Neural crest cell (in vitro differentiated cells): ENCODE measurements at regions not wholly inside any gene's neighbourhood (a gene's known extent, or its start where the extent isn't known, plus 50 kb on each side); places are given as distances from the start of the nearest gene placed in this dataset.
"Not testable (repeated sequence)": the region's sequence is repeated elsewhere in the genome, so short reads cannot be mapped to it uniquely, and the experiment has no call there.

ENCODE experiments used
- DNase-seq: peaks from one replicate; pipeline ENCODE4 v3.0.0; 2021; ENCODE audit warnings: low read depth, mixed read lengths, low spot score
- H3K27ac Mint-ChIP-seq: one replicate; pipeline ENCODE4 v1.8.0; 2021; ENCODE audit warnings: mild to moderate bottlenecking, mixed read lengths; ENCODE audit not compliant: unreplicated experiment
- H3K27me3 Mint-ChIP-seq: 2 replicates; pipeline ENCODE4 v1.8.0; 2021; ENCODE audit warnings: low read depth, mild to moderate bottlenecking, mixed read lengths
- H3K36me3 Mint-ChIP-seq: 2 replicates; pipeline ENCODE4 v1.8.0; 2021; ENCODE audit warnings: low read depth, mild to moderate bottlenecking, mixed read lengths
- H3K4me1 Mint-ChIP-seq: 2 replicates; pipeline ENCODE4 v1.8.0; 2021; ENCODE audit warnings: mixed read lengths
- H3K4me3 Mint-ChIP-seq: one replicate; pipeline ENCODE4 v1.8.0; 2021; ENCODE audit warnings: mild to moderate bottlenecking, mixed read lengths
- H3K9me3 Mint-ChIP-seq: 2 replicates; pipeline ENCODE4 v1.8.0; 2021; ENCODE audit warnings: mixed read lengths
- CTCF ChIP-seq: fragments of 200-600 bp; sonication (generic); conservative IDR thresholded peaks from 2 replicates; pipeline ENCODE4 v1.5.0; 2021; ENCODE audit warnings: antibody characterized with exemption, mild to moderate bottlenecking

DNA sequence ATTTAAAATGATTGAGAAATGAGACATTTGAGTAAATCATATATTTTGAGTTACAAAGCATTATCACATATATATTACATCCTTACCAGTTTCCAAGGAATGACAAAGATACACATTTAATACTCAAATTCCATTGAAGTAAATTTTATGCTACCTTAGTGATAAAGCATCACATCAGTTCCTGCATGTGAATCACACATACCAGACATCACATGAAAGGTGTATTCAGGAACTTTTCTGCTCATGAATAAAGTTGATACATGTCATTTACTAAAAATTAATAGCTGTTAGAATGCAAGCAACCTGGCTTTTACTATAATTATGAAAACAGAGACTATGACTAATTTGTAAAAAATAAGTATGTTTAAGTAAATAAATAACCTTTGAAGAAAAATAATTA lies 548.8 kb upstream of the SLC39A10 start:
- no peaks in the 10 kb centered on the region for H3K36me3 Mint-ChIP-seq
- H3K4me3 Mint-ChIP-seq = no peak overlapping the region
- DNase-seq = no peak
- no peak overlapping the region for H3K27ac Mint-ChIP-seq
- TF ChIP-seq CTCF = no peak
- peaks cover 10% of the 10 kb centered on the region for H3K9me3 Mint-ChIP-seq
- no peaks in the 10 kb centered on the region for H3K4me1 Mint-ChIP-seq
- H3K27me3 Mint-ChIP-seq = no peaks in the 10 kb centered on the region

DNA sequence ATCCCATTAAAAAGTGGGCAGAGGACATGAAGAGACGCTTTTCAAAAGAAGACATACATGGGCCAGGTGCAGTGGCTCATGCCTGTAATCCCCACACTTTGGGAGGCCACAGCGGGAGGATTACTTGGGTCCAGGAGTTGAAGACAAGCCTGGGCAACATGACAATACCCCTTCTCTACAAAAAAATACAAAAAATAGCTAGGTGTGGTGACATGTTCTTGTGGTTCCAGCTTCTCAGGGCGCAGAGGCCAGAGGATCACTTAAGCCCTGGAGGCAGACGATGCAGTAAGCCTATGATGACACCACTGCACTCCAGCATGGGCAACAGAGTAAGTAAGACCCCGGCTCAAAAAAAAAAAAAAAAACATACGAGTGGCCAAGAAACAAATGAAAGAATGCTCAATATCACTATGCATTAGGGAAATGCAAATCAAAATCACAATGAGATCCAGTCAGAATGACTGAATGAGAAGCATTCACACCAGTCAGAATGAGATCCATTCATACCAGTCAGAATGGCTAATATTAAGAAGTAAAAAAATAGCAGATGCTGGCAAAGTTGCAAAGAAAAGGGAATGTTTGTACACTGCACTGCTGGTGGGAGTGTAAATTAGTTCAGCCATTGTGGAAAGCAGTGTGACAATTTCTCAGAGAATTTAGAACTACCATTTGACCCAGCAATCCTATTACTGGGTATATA lies 550.2 kb upstream of the SLC39A10 start:
- H3K9me3 Mint-ChIP-seq = peaks cover 10% of the 10 kb centered on the region
- no peak for TF ChIP-seq CTCF
- no peak overlapping the region for H3K27ac Mint-ChIP-seq
- no peaks in the 10 kb centered on the region for H3K4me1 Mint-ChIP-seq
- DNase-seq = no peak
- H3K27me3 Mint-ChIP-seq = no peaks in the 10 kb centered on the region
- H3K36me3 Mint-ChIP-seq = no peaks in the 10 kb centered on the region
- H3K4me3 Mint-ChIP-seq = no peak overlapping the region

- H3K27ac Mint-ChIP-seq = no peak overlapping the region
Measured at GRCh38 chr2:195105581-195105980, 551.4 kb upstream of the SLC39A10 start.

DNA sequence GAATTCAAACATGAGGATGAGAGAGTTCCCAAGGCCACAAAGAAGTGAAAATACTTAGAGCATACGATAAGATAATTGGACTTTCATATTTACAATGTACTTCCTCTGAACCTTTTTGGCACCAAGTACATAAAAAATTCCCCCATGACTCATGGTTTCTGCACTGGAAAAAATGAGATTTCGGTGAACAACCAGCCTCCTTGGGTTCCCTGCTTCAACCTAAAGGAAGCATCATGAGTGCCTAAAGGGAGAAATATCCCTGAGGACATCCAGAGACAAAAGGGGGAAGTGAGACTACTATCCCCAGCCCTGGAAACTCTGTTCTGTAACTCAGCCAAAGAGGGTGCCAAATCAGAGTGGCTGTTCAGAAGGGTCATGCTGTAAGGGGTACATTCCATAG lies 562.7 kb upstream of the SLC39A10 start:
- no peak for DNase-seq
- no peaks in the 10 kb centered on the region for H3K27me3 Mint-ChIP-seq
- no peak overlapping the region for H3K27ac Mint-ChIP-seq
- H3K9me3 Mint-ChIP-seq = no peaks in the 10 kb centered on the region
- no peaks in the 10 kb centered on the region for H3K36me3 Mint-ChIP-seq
- no peak for TF ChIP-seq CTCF
- no peak overlapping the region for H3K4me3 Mint-ChIP-seq
- no peaks in the 10 kb centered on the region for H3K4me1 Mint-ChIP-seq

More at GRCh38 chr2:195105581-195105980, 551.4 kb upstream of the SLC39A10 start:
- DNase-seq = no peak
- no peaks in the 10 kb centered on the region for H3K36me3 Mint-ChIP-seq
- H3K4me3 Mint-ChIP-seq = no peak overlapping the region
- H3K27me3 Mint-ChIP-seq = no peaks in the 10 kb centered on the region
- no peak for TF ChIP-seq CTCF
- no peaks in the 10 kb centered on the region for H3K4me1 Mint-ChIP-seq
- H3K9me3 Mint-ChIP-seq = peaks cover 6% of the 10 kb centered on the region

DNA sequence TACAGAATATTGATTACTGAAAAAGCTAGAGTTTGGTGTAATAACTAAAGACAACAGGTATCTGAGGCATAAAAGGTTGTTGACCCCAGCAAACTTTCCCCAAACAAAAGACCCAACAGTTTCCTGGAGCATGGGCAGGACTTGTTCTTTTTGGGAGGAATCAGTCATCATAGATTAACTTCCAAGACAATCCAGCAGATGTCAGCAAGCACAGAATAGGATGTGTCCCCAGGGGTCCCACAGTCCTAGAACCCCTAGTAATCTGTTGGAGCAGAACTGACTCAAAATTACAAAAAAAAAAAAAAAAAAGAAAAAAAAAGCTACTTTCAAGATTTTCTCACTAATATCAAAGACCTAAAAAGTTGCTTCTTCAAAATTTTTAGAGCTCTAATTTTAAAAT lies 564.7 kb upstream of the SLC39A10 start:
- Mint-ChIP-seq H3K27me3 (no peaks in the 10 kb centered on the region), H3K4me3 (no peak overlapping the region), H3K36me3 (no peaks in the 10 kb centered on the region), H3K9me3 (no peaks in the 10 kb centered on the region), H3K4me1 (no peaks in the 10 kb centered on the region), H3K27ac (no peak overlapping the region)
- DNase-seq = no peak
- TF ChIP-seq CTCF = no peak

GRCh38 chr2:195072806-195073205 lies 584.2 kb upstream of the SLC39A10 start:
- H3K36me3 Mint-ChIP-seq, H3K27ac Mint-ChIP-seq, H3K4me1 Mint-ChIP-seq, H3K9me3 Mint-ChIP-seq, H3K27me3 Mint-ChIP-seq: not testable (repeated sequence)
- peak overlapping the region; percentile 80 for H3K4me3 Mint-ChIP-seq
- DNase-seq = peak; percentile 2
